Mucosa of rectum (tissue), 2 donors: ENCODE measurements at regions not wholly inside any gene's neighbourhood (a gene's known extent, or its start where the extent isn't known, plus 50 kb on each side); places are given as distances from the start of the nearest gene placed in this dataset.
A peak's percentile ranks its signal among the peaks of the same experiment; 100 is the strongest.
"Not testable (repeated sequence)": the region's sequence is repeated elsewhere in the genome, so short reads cannot be mapped to it uniquely, and the experiment has no call there.

Experiments
- H3K27ac ChIP-seq, 2 donors: one replicate each; pipeline ENCODE4 v1.7.0; 2013; ENCODE audit warnings: inconsistent platforms in 2 of 2, low read depth in 2 of 2, low read length in 2 of 2
- H3K27me3 ChIP-seq, 2 donors: one replicate each; pipeline ENCODE4 v1.7.0; 2013; ENCODE audit warnings: low read length in 2 of 2; ENCODE audit not compliant: control insufficient read depth in 2 of 2, insufficient read depth in 2 of 2
- H3K36me3 ChIP-seq, 2 donors: one replicate each; pipeline ENCODE4 v1.7.0; 2013; ENCODE audit warnings: low read length in 2 of 2; ENCODE audit not compliant: control insufficient read depth in 2 of 2, insufficient read depth in 2 of 2
- H3K4me1 ChIP-seq, 2 donors: one replicate each; pipeline ENCODE4 v1.7.0; 2013; ENCODE audit warnings: low read length in 2 of 2, mild to moderate bottlenecking in 1 of 2; ENCODE audit not compliant: control insufficient read depth in 2 of 2, insufficient read depth in 2 of 2
- H3K4me3 ChIP-seq, 2 donors: one replicate each; pipeline ENCODE4 v1.7.0; 2013; ENCODE audit warnings: low read length in 2 of 2
- H3K9ac ChIP-seq, 2 donors: one replicate each; pipeline ENCODE4 v1.7.0; 2013; ENCODE audit warnings: low read length in 2 of 2, low read depth in 1 of 2, mild to moderate bottlenecking in 1 of 2
- H3K9me3 ChIP-seq, 2 donors: one replicate each; pipeline ENCODE4 v1.7.0; 2013; ENCODE audit warnings: low read length in 2 of 2; ENCODE audit not compliant: control insufficient read depth in 2 of 2
- donor health status: healthy.
- donor health status: Normal muscosa, but diverticular disease.

- peaks cover 0 to 7% of the 10 kb centered on the region in 2 donors for H3K4me1 ChIP-seq
- H3K27me3 ChIP-seq, result no peaks in the 10 kb centered on the region
- no peak overlapping the region for H3K9ac ChIP-seq
These were observed 70.2 kb upstream of the MITF start for GRCh38 chr3:69669070-69669469.

GRCh38 chr3:69665026-69665737 is 74.1 kb upstream of the MITF start:
- Histone ChIP-seq H3K36me3 (no peaks in the 10 kb centered on the region), H3K9ac (no peak overlapping the region), H3K9me3 (no peaks in the 10 kb centered on the region), H3K27ac (peak overlapping the region in 1 of 2 donors; percentile 2), H3K27me3 (no peaks in the 10 kb centered on the region), H3K4me1 (peaks cover 0 to 7% of the 10 kb centered on the region in 2 donors), H3K4me3 (no peak overlapping the region)

More at GRCh38 chr3:69669070-69669469, 70.2 kb upstream of the MITF start:
- H3K36me3 ChIP-seq, result no peaks in the 10 kb centered on the region
- no peak overlapping the region for H3K4me3 ChIP-seq
- H3K27ac ChIP-seq, result no peak overlapping the region
- H3K9me3 ChIP-seq, result no peaks in the 10 kb centered on the region

- no peaks in the 10 kb centered on the region for H3K9me3 ChIP-seq
- no peak overlapping the region for H3K9ac ChIP-seq
- no peak overlapping the region for H3K4me3 ChIP-seq
- no peak overlapping the region for H3K27ac ChIP-seq
- H3K27me3 ChIP-seq, result no peaks in the 10 kb centered on the region
- H3K4me1 ChIP-seq, result peaks cover 0 to 10% of the 10 kb centered on the region in 2 donors
- H3K36me3 ChIP-seq, result no peaks in the 10 kb centered on the region
These were observed 78.6 kb upstream of the MITF start for GRCh38 chr3:69660631-69661030.

- no peaks in the 10 kb centered on the region for H3K36me3 ChIP-seq
- no peak overlapping the region for H3K4me3 ChIP-seq
- H3K4me1 ChIP-seq, result peaks cover 0 to 5% of the 10 kb centered on the region in 2 donors
- H3K27me3 ChIP-seq, result no peaks in the 10 kb centered on the region
- no peak overlapping the region for H3K9ac ChIP-seq
- no peaks in the 10 kb centered on the region for H3K9me3 ChIP-seq
- no peak overlapping the region for H3K27ac ChIP-seq
These were observed 79.9 kb upstream of the MITF start for GRCh38 chr3:69659180-69659910.

- Histone ChIP-seq H3K4me1 (peaks cover 0 to 5% of the 10 kb centered on the region in 2 donors), H3K36me3 (no peaks in the 10 kb centered on the region), H3K9ac (no peak overlapping the region), H3K9me3 (no peaks in the 10 kb centered on the region), H3K27me3 (no peaks in the 10 kb centered on the region), H3K4me3 (no peak overlapping the region), H3K27ac (no peak overlapping the region)
These were observed 80.6 kb upstream of the MITF start for GRCh38 chr3:69658514-69659140.

- not testable (repeated sequence) for H3K9ac ChIP-seq, H3K27me3 ChIP-seq, H3K4me1 ChIP-seq, H3K9me3 ChIP-seq, H3K4me3 ChIP-seq, H3K36me3 ChIP-seq
- peak overlapping the region in 1 of 2 donors; percentile 42 for H3K27ac ChIP-seq
These were observed 82.2 kb upstream of the MITF start for GRCh38 chr3:69657030-69657429.

GRCh38 chr3:69651765-69652164 is 87.5 kb upstream of the MITF start:
- Histone ChIP-seq H3K4me1 (peaks cover 0 to 5% of the 10 kb centered on the region in 2 donors), H3K9me3 (no peaks in the 10 kb centered on the region), H3K36me3 (no peaks in the 10 kb centered on the region)

GRCh38 chr3:69650066-69650419 is 89.2 kb upstream of the MITF start:
- Histone ChIP-seq H3K4me3 (no peak overlapping the region), H3K4me1 (peaks cover 0 to 3% of the 10 kb centered on the region in 2 donors), H3K27ac (no peak overlapping the region), H3K36me3 (no peaks in the 10 kb centered on the region), H3K9ac (no peak overlapping the region), H3K9me3 (no peaks in the 10 kb centered on the region), H3K27me3 (no peaks in the 10 kb centered on the region)

More at GRCh38 chr3:69651765-69652164, 87.5 kb upstream of the MITF start:
- Histone ChIP-seq H3K27me3 (no peaks in the 10 kb centered on the region), H3K9ac (no peak overlapping the region), H3K4me3 (no peak overlapping the region), H3K27ac (no peak overlapping the region)

GRCh38 chr3:69649120-69650065 is 89.9 kb upstream of the MITF start:
- no peaks in the 10 kb centered on the region for H3K36me3 ChIP-seq
- no peaks in the 10 kb centered on the region for H3K27me3 ChIP-seq
- H3K9me3 ChIP-seq, result no peaks in the 10 kb centered on the region
- peaks cover 0 to 3% of the 10 kb centered on the region in 2 donors for H3K4me1 ChIP-seq
- no peak overlapping the region for H3K27ac ChIP-seq
- no peak overlapping the region for H3K9ac ChIP-seq
- H3K4me3 ChIP-seq, result no peak overlapping the region
